Panc1 (cell line): ENCODE measurements at regions not wholly inside any gene's neighbourhood (a gene's known extent, or its start where the extent isn't known, plus 50 kb on each side); places are given as distances from the start of the nearest gene placed in this dataset.

Experiments
- ATAC-seq: fragments of 200-7000 bp; cut with Tn5 transposase; 2 replicates; pipeline ENCODE4 v1.9.1; 2020; ENCODE audit warnings: mild to moderate bottlenecking, moderate library complexity
- BruUV-seq: library from RNA; stranded (reverse); fragments of 400-500 nt; replicated peaks from 2 replicates; lab custom pipeline; 2021; lab: Mats Ljungman, UMichigan
- CTCF ChIA-PET: fragments of 300-600 bp; sonication (Branson Sonifier 250); formaldehyde crosslinking; loops from one replicate; lab custom pipeline; 2022; ENCODE audit warnings: antibody characterized with exemption; lab: Charles Lee
- POLR2A ChIA-PET: fragments of 300-600 bp; sonication (Branson Sonifier 250); formaldehyde crosslinking; loops from one replicate; lab custom pipeline; 2022; ENCODE audit warnings: antibody characterized with exemption; lab: Charles Lee
- DNase-seq: peaks from one replicate; pipeline ENCODE4 v3.0.0-alpha.2; 2010; ENCODE audit warnings: low read depth, low spot score
- H3K27ac ChIP-seq: 2 replicates; pipeline ENCODE4 v1.5.1; 2011; ENCODE audit warnings: mild to moderate bottlenecking, low read length, inconsistent platforms
- H3K27me3 ChIP-seq: fragments of 200-500 bp; sonication (Bioruptor generic); 2 replicates; pipeline ENCODE4 v1.6.0; 2014; ENCODE audit warnings: low read length, inconsistent platforms; ENCODE audit not compliant: control insufficient read depth, insufficient read depth
- H3K36me3 ChIP-seq: fragments of 200-500 bp; sonication (Bioruptor generic); 2 replicates; pipeline ENCODE4 v1.5.1; 2014; ENCODE audit warnings: inconsistent platforms, mild to moderate bottlenecking, low read length, moderate library complexity; ENCODE audit not compliant: control insufficient read depth, insufficient read depth
- H3K4me1 ChIP-seq: 2 replicates; pipeline ENCODE4 v1.5.1; 2011; ENCODE audit warnings: inconsistent platforms, mild to moderate bottlenecking, low read length, moderate library complexity; ENCODE audit not compliant: control insufficient read depth, insufficient read depth
- H3K4me3 ChIP-seq, 2 experiments: 2 replicates each; pipeline ENCODE4 v1.5.1; 2011 to 2012; ENCODE audit warnings: low read depth in 2 of 2, low read length in 2 of 2, mild to moderate bottlenecking in 2 of 2, inconsistent platforms in 1 of 2, moderate library complexity in 1 of 2
- H3K9me3 ChIP-seq: fragments of 200-500 bp; sonication (Bioruptor generic); 2 replicates; pipeline ENCODE4 v1.5.1; 2014; ENCODE audit warnings: low read depth, mild to moderate bottlenecking, inconsistent platforms, low read length, moderate library complexity; ENCODE audit not compliant: control insufficient read depth, insufficient read depth
- CTCF ChIP-seq: fragments of 450-650 bp; IDR thresholded peaks from 2 replicates; pipeline ENCODE4 v1.5.1; 2017; ENCODE audit warnings: mild to moderate bottlenecking
- POLR2AphosphoS5 ChIP-seq: IDR thresholded peaks from 2 replicates; pipeline ENCODE4 v1.6.1; 2012; ENCODE audit warnings: mild to moderate bottlenecking, low read depth, low read length, moderate library complexity
- REST ChIP-seq, 2 experiments: IDR thresholded peaks; 2 replicates each; pipeline ENCODE4 v1.6.1; 2011 to 2012; ENCODE audit warnings: low read depth in 2 of 2, control low read depth in 1 of 2, low read length in 1 of 2, mild to moderate bottlenecking in 1 of 2, moderate library complexity in 1 of 2; ENCODE audit not compliant: insufficient read depth in 1 of 2
- SIN3A ChIP-seq: IDR thresholded peaks from 2 replicates; pipeline ENCODE4 v1.6.1; 2012; ENCODE audit warnings: low read depth, mild to moderate bottlenecking, low read length, moderate library complexity, borderline replicate concordance; ENCODE audit not compliant: insufficient read depth
- TCF7L2 ChIP-seq: IDR thresholded peaks from 2 replicates; pipeline ENCODE4 v1.6.1; 2011; ENCODE audit warnings: mild to moderate bottlenecking, low read depth, low read length, inconsistent platforms
- in situ Hi-C: cut with HindIII; loops from 2 replicates; pipeline ENCODE4 v1.10.0; 2016; ENCODE audit warnings: low sequenced_read_pairs, low pct_unique_long_range_greater_than_20kb
- intact Hi-C: fragments of 100-400 bp; cut with micrococcal nuclease; formaldehyde crosslinking; loops from one replicate; pipeline ENCODE4 v1.10.0; 2022; ENCODE audit not compliant: unreplicated experiment

GRCh38 chr7:114209968-114210367 is 204.6 kb upstream of the FOXP2 start:
- BruUV-seq = no TSS peak
- intact Hi-C loops = no loop called here

GRCh38 chr7:114206688-114207087 is 207.9 kb upstream of the FOXP2 start:
- intact Hi-C loops = no loop called here
- ATAC-seq = no peak
- H3K27ac ChIP-seq = no peak overlapping the region
- ChIA-PET POLR2A (no interaction called here), CTCF (no interaction called here)
- H3K27me3 ChIP-seq = no peaks in the 10 kb centered on the region
- DNase-seq = no peak
- no peaks in the 10 kb centered on the region for H3K9me3 ChIP-seq
- H3K4me3 ChIP-seq = no peak overlapping the region
- no TSS peak for BruUV-seq
- no peaks in the 10 kb centered on the region for H3K36me3 ChIP-seq
- in situ Hi-C loops = no loop called here
- H3K4me1 ChIP-seq = no peaks in the 10 kb centered on the region
- TF ChIP-seq TCF7L2 (no peak), REST (IDR thresholded peaks at IDR 0.05; ENCODE audit: insufficient read depth in 1 of 2, low read depth in 2 of 2, low read length in 1 of 2) (no peak), SIN3A (no peak), POLR2AphosphoS5 (no peak), CTCF (no peak)

More at GRCh38 chr7:114209968-114210367, 204.6 kb upstream of the FOXP2 start:
- CTCF ChIA-PET = no interaction called here
- DNase-seq (no peak), ATAC-seq (no peak)
- TF ChIP-seq SIN3A = no peak
- no peak for TF ChIP-seq REST (IDR thresholded peaks at IDR 0.05; ENCODE audit: insufficient read depth in 1 of 2, low read depth in 2 of 2, low read length in 1 of 2)
- no peak for TF ChIP-seq TCF7L2
- TF ChIP-seq POLR2AphosphoS5 = no peak
- TF ChIP-seq CTCF = no peak
- Histone ChIP-seq H3K4me1 (no peaks in the 10 kb centered on the region), H3K36me3 (no peaks in the 10 kb centered on the region), H3K27ac (no peak overlapping the region), H3K4me3 (no peak overlapping the region), H3K27me3 (no peaks in the 10 kb centered on the region), H3K9me3 (no peaks in the 10 kb centered on the region)
- in situ Hi-C loops = no loop called here
- POLR2A ChIA-PET = no interaction called here
